OCI-LY7 (cell line): ENCODE measurements at regions not wholly inside any gene's neighbourhood (a gene's known extent, or its start where the extent isn't known, plus 50 kb on each side); places are given as distances from the start of the nearest gene placed in this dataset.

ENCODE experiments used
- BruUV-seq: library from RNA; stranded (reverse); fragments of 400-500 nt; replicated peaks from 2 replicates; lab custom pipeline; 2021; lab: Mats Ljungman, UMichigan
- CTCF ChIA-PET: fragments of 300-600 bp; sonication (Branson Sonifier 250); formaldehyde crosslinking; loops from one replicate; lab custom pipeline; 2022; ENCODE audit warnings: antibody characterized with exemption; ENCODE audit not compliant: unreplicated experiment; lab: Charles Lee
- POLR2A ChIA-PET: fragments of 300-600 bp; sonication (Branson Sonifier 250); formaldehyde crosslinking; loops from one replicate; lab custom pipeline; 2022; ENCODE audit warnings: antibody characterized with exemption; lab: Charles Lee
- DNase-seq: peaks from one replicate; pipeline ENCODE4 v3.0.0-alpha.2; 2015; ENCODE audit warnings: low spot score
- H2AFZ ChIP-seq: fragments of 200-600 bp; sonication (generic), shearing (Covaris generic); 2 replicates; pipeline ENCODE4 v1.6.1; 2014; ENCODE audit warnings: mild to moderate bottlenecking, antibody characterized with exemption, low read length, moderate library complexity
- H3K27ac ChIP-seq: fragments of 200-600 bp; sonication (generic); 2 replicates; pipeline ENCODE4 v1.5.1; 2014; ENCODE audit warnings: mixed run types, low read depth, mild to moderate bottlenecking, moderate library complexity, low read length, inconsistent platforms; ENCODE audit not compliant: poor library complexity, severe bottlenecking
- H3K36me3 ChIP-seq: fragments of 200-600 bp; sonication (generic); 2 replicates; pipeline ENCODE4 v1.6.1; 2014; ENCODE audit warnings: mild to moderate bottlenecking, antibody characterized with exemption, low read length, moderate library complexity, mixed read lengths; ENCODE audit not compliant: insufficient read depth
- H3K4me1 ChIP-seq: fragments of 200-600 bp; sonication (generic); 2 replicates; pipeline ENCODE4 v1.5.1; 2014; ENCODE audit warnings: mild to moderate bottlenecking, low read length; ENCODE audit not compliant: insufficient read depth, poor library complexity, severe bottlenecking
- H3K4me2 ChIP-seq: fragments of 200-600 bp; sonication (generic); 2 replicates; pipeline ENCODE4 v1.6.1; 2014; ENCODE audit warnings: mild to moderate bottlenecking, low read length
- H3K4me3 ChIP-seq: fragments of 200-600 bp; sonication (generic); 2 replicates; pipeline ENCODE4 v1.5.1; 2014; ENCODE audit warnings: mild to moderate bottlenecking, low read depth, low read length; ENCODE audit not compliant: poor library complexity, severe bottlenecking
- H3K79me2 ChIP-seq: fragments of 200-600 bp; sonication (generic); 2 replicates; pipeline ENCODE4 v1.6.1; 2016; ENCODE audit warnings: low read depth, mild to moderate bottlenecking, low read length, moderate library complexity, mixed read lengths; ENCODE audit not compliant: insufficient read depth
- H3K9me2 ChIP-seq: fragments of 200-600 bp; sonication (generic); 2 replicates; pipeline ENCODE4 v1.6.1; 2016; ENCODE audit warnings: mild to moderate bottlenecking, low read length, mixed read lengths; ENCODE audit not compliant: insufficient read depth
- H3K9me3 ChIP-seq: fragments of 200-600 bp; sonication (generic); 2 replicates; pipeline ENCODE4 v1.6.1; 2014; ENCODE audit warnings: mild to moderate bottlenecking, mixed run types, low read length, mixed read lengths
- H4K20me1 ChIP-seq: fragments of 200-600 bp; sonication (generic); 2 replicates; pipeline ENCODE4 v1.6.1; 2014; ENCODE audit warnings: mild to moderate bottlenecking, antibody characterized with exemption, low read length, moderate library complexity, mixed read lengths; ENCODE audit not compliant: insufficient read depth
- CTCF ChIP-seq: fragments of 200-600 bp; sonication (generic); conservative IDR thresholded peaks from 2 replicates; pipeline ENCODE4 v1.5.1; 2014; ENCODE audit warnings: mild to moderate bottlenecking, antibody characterized with exemption, low read length, moderate library complexity, mixed read lengths
- EZH2phosphoT487 ChIP-seq: fragments of 200-600 bp; sonication (generic); IDR thresholded peaks from 2 replicates; pipeline ENCODE4 v1.6.1; 2018; ENCODE audit warnings: low read depth, borderline replicate concordance, mild to moderate bottlenecking, mixed run types, antibody characterized with exemption, low read length, moderate library complexity, mixed read lengths
- intact Hi-C: fragments of 100-400 bp; cut with micrococcal nuclease; formaldehyde crosslinking; loops from one replicate; pipeline ENCODE4 v1.10.0; 2022; ENCODE audit not compliant: unreplicated experiment

- Histone ChIP-seq H3K9me3 (no peaks in the 10 kb centered on the region), H2AFZ (no peak overlapping the region), H3K4me3 (no peak overlapping the region), H3K36me3 (no peaks in the 10 kb centered on the region), H3K4me1 (no peaks in the 10 kb centered on the region), H3K9me2 (no peaks in the 10 kb centered on the region), H3K4me2 (no peak overlapping the region), H3K79me2 (no peaks in the 10 kb centered on the region), H4K20me1 (no peaks in the 10 kb centered on the region), H3K27ac (no peak overlapping the region)
- intact Hi-C loops: no loop called here
- POLR2A ChIA-PET: interaction anchor here (0.7 kb wide), 1 partner anchor 14 kb away, joined by 6 read pairs; no protein-coding TSS in a partner anchor
- no peak for TF ChIP-seq CTCF
- no peak for TF ChIP-seq EZH2phosphoT487
- no peak for DNase-seq
- CTCF ChIA-PET: no interaction called here
- BruUV-seq: no TSS peak
These were observed 586.4 kb upstream of the CNTNAP5 start for GRCh38 chr2:123438675-123439074.

GRCh38 chr2:123448801-123449200, 576.3 kb upstream of the CNTNAP5 start:
- TF ChIP-seq CTCF: no peak
- TF ChIP-seq EZH2phosphoT487: no peak
- ChIA-PET POLR2A (no interaction called here), CTCF (no interaction called here)
- Histone ChIP-seq H4K20me1 (no peaks in the 10 kb centered on the region), H3K4me1 (no peaks in the 10 kb centered on the region), H3K9me2 (no peaks in the 10 kb centered on the region), H3K9me3 (no peaks in the 10 kb centered on the region), H3K79me2 (no peaks in the 10 kb centered on the region), H2AFZ (no peak overlapping the region), H3K4me3 (no peak overlapping the region), H3K36me3 (no peaks in the 10 kb centered on the region), H3K4me2 (no peak overlapping the region), H3K27ac (no peak overlapping the region)
- BruUV-seq: no TSS peak
- intact Hi-C loops: no loop called here
- DNase-seq: no peak

GRCh38 chr2:123451542-123451941, 573.5 kb upstream of the CNTNAP5 start:
- Histone ChIP-seq H3K9me2 (no peaks in the 10 kb centered on the region), H3K4me3 (no peak overlapping the region), H3K4me1 (no peaks in the 10 kb centered on the region), H3K79me2 (no peaks in the 10 kb centered on the region), H3K36me3 (no peaks in the 10 kb centered on the region), H4K20me1 (no peaks in the 10 kb centered on the region), H2AFZ (no peak overlapping the region), H3K4me2 (no peak overlapping the region), H3K27ac (no peak overlapping the region), H3K9me3 (no peaks in the 10 kb centered on the region)
- BruUV-seq: no TSS peak
- TF ChIP-seq CTCF (no peak), EZH2phosphoT487 (no peak)
- no peak for DNase-seq
- CTCF ChIA-PET: no interaction called here
- POLR2A ChIA-PET: interaction anchor here (0.6 kb wide), 1 partner anchor 736 kb away, joined by 3 read pairs; no protein-coding TSS in a partner anchor
- intact Hi-C loops: no loop called here
